AG04450 (cell line): ENCODE measurements at regions not wholly inside any gene's neighbourhood (a gene's known extent, or its start where the extent isn't known, plus 50 kb on each side); places are given as distances from the start of the nearest gene placed in this dataset.

ENCODE experiments used
- CTCF ChIA-PET: fragments of 300-600, 350-600 bp; formaldehyde crosslinking; extraction: SDS; loops from one replicate; lab custom pipeline; 2022; ENCODE audit warnings: antibody characterized with exemption, inconsistent platforms; lab: Charles Lee
- POLR2A ChIA-PET: fragments of 350-600 bp; formaldehyde crosslinking; extraction: SDS; loops from one replicate; lab custom pipeline; 2021; ENCODE audit warnings: antibody characterized with exemption, inconsistent platforms; lab: Yijun Ruan, JAX
- DNase-seq: peaks from one replicate; pipeline ENCODE4 v3.0.0-alpha.2; 2011; ENCODE audit warnings: low read depth, low spot score
- H3K27ac ChIP-seq: one replicate; pipeline ENCODE4 v1.5.1; 2012; ENCODE audit warnings: low read depth, low read length, control low read depth
- H3K27me3 ChIP-seq: one replicate; pipeline ENCODE4 v1.6.0; 2012; ENCODE audit warnings: low read length; ENCODE audit not compliant: control insufficient read depth, insufficient read depth
- H3K4me3 ChIP-seq: 2 replicates; pipeline ENCODE4 v1.5.1; 2011; ENCODE audit warnings: mild to moderate bottlenecking, low read depth, low read length, control low read depth
- H3K9me3 ChIP-seq: 2 replicates; pipeline ENCODE4 v1.5.1; 2012; ENCODE audit warnings: low read length; ENCODE audit not compliant: control insufficient read depth, insufficient read depth
- TF ChIP-seq, protein P1 (sequence below): IDR thresholded peaks from 2 replicates; pipeline ENCODE4 v1.5.1; 2011; ENCODE audit warnings: low read depth, low read length, control low read depth, inconsistent platforms

DNA sequence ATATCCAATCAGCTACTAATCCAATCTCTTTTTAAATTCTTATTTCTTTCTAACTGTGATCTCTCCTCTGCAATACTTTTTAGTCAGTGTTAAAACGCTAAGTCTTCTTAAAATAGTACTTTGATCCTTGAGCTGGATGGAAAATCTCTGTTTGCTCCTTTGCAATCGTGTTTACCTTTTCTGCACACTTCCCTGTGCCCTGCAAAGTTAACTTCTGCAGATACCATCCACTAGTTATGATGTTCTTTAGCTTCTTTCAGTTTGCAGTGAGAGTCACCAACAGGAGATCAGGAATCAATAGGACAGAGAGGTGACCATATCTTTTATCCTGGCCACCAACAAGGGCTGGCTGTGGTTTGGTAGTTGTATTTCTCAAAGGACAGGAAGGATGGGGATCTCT, 391.5 kb downstream of the GASK1B start:
- ChIA-PET CTCF (no interaction called here), POLR2A (no interaction called here)
- TF ChIP-seq, protein P1, sequence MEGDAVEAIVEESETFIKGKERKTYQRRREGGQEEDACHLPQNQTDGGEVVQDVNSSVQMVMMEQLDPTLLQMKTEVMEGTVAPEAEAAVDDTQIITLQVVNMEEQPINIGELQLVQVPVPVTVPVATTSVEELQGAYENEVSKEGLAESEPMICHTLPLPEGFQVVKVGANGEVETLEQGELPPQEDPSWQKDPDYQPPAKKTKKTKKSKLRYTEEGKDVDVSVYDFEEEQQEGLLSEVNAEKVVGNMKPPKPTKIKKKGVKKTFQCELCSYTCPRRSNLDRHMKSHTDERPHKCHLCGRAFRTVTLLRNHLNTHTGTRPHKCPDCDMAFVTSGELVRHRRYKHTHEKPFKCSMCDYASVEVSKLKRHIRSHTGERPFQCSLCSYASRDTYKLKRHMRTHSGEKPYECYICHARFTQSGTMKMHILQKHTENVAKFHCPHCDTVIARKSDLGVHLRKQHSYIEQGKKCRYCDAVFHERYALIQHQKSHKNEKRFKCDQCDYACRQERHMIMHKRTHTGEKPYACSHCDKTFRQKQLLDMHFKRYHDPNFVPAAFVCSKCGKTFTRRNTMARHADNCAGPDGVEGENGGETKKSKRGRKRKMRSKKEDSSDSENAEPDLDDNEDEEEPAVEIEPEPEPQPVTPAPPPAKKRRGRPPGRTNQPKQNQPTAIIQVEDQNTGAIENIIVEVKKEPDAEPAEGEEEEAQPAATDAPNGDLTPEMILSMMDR: no peak
- H3K4me3 ChIP-seq: no peak overlapping the region
- H3K9me3 ChIP-seq: no peaks in the 10 kb centered on the region
- no peaks in the 10 kb centered on the region for H3K27me3 ChIP-seq
- no peak for DNase-seq
- no peak overlapping the region for H3K27ac ChIP-seq

DNA sequence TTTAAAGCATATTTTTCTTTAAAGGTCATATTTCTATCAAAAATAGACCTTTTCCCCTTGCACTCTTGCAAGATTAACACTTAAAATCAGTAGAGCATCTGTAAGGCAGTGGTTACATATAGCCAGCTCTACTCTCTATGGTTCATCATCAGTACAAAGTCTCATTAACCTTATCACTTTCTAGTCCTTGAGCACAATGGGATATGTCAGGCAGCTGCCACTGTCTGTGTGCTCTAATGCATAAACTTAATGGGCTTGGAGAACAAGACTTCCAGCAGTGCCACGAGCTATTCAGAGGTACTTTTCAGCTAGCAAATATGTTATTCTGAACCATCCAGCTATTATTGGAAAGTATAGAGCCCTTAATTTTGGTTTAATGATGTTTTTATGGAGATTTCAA, 393.7 kb downstream of the GASK1B start:
- TF ChIP-seq, protein P1: no peak
- DNase-seq: no peak
- Histone ChIP-seq H3K4me3 (no peak overlapping the region), H3K9me3 (no peaks in the 10 kb centered on the region), H3K27ac (no peak overlapping the region), H3K27me3 (no peaks in the 10 kb centered on the region)
- ChIA-PET CTCF (no interaction called here), POLR2A (no interaction called here)

DNA sequence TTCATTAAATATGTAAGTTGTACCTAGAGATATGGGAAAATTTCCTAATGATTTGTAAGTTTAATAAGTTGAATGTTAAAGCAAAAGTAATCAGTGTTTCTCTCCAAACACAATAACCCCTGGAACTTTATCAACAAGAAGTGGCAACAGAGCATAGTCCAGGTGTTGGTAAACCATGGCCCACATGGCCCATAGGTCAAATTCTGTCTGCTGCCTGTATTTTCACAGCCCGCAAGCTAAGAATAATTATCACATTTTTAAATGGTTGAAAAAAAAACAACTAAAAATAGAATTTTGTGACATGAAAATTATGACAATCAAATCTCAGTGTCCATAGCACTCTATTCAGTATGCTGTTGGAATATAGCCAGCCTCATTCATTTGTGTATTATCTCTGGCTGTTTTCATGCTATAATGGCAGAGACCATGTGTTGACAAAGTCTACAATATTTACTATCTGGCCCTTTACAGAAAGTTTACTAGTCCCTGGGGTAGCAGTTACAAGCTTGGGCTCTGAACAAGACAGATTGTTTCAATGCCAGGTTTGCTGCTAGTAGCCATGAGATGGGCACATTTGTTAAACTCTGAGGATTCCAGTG, 395.8 kb downstream of the GASK1B start:
- DNase-seq: no peak
- TF ChIP-seq, protein P1: no peak
- Histone ChIP-seq H3K27ac (no peak overlapping the region), H3K27me3 (no peaks in the 10 kb centered on the region), H3K9me3 (no peaks in the 10 kb centered on the region), H3K4me3 (no peak overlapping the region)
- CTCF ChIA-PET: no interaction called here
- POLR2A ChIA-PET: no interaction called here

DNA sequence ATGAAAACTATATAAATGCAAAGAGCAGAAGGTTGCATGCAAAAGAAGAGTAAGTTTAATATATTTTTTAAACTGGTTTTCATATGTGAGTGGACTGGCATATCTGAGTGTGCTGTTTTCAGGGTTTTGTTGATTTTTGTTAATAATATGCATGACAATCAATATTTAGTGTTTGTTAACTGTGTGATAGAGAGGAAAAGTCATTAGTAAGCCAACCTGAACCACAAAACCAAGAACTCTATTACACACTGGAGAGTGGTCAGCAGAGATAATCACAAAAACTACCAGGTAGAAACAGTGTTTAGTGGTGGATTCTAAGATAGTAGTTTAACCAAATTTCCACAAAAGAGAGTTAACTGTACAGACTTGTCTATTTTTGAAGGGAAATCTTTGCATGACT, 396.9 kb downstream of the GASK1B start:
- TF ChIP-seq, protein P1: no peak
- Histone ChIP-seq H3K27me3 (no peaks in the 10 kb centered on the region), H3K27ac (no peak overlapping the region), H3K4me3 (no peak overlapping the region), H3K9me3 (no peaks in the 10 kb centered on the region)
- DNase-seq: no peak
- ChIA-PET POLR2A (no interaction called here), CTCF (no interaction called here)

DNA sequence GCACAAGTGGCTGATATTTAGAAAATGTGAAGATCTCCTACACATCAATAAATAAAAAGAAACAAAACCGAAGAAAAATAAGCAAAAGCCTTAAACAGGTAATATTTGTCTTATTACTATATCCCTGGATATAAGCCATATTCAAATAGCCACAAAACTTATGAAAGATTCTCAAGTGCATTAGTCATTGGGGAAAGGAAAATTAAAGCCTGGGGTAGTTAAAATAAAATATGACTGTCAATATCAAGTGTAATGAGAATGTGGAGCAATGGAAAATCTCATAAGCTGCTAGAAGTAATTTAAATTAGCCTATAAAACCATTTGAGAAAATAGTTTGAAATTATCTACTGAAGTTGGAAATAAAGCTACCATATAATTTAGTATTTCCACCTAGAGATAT, 399.9 kb downstream of the GASK1B start:
- CTCF ChIA-PET: no interaction called here
- H3K4me3 ChIP-seq: no peak overlapping the region
- POLR2A ChIA-PET: no interaction called here
- TF ChIP-seq, protein P1: no peak
- no peaks in the 10 kb centered on the region for H3K27me3 ChIP-seq
- no peak overlapping the region for H3K27ac ChIP-seq
- no peaks in the 10 kb centered on the region for H3K9me3 ChIP-seq
- DNase-seq: no peak
